Stimulated activated CD4-positive, alpha-beta T cell treated with anti-CD3 and anti-CD28 coated beads, Interleukin-15, amount 100 ng/mL, for 48 hours (primary cell): ENCODE measurements at regions not wholly inside any gene's neighbourhood (a gene's known extent, or its start where the extent isn't known, plus 50 kb on each side); places are given as distances from the start of the nearest gene placed in this dataset.

ENCODE experiments used
- DNase-seq, 2 donors: peaks; one replicate each; pipeline ENCODE4 v3.0.0-alpha.2; 2020; ENCODE audit warnings: low read depth in 2 of 2

DNA sequence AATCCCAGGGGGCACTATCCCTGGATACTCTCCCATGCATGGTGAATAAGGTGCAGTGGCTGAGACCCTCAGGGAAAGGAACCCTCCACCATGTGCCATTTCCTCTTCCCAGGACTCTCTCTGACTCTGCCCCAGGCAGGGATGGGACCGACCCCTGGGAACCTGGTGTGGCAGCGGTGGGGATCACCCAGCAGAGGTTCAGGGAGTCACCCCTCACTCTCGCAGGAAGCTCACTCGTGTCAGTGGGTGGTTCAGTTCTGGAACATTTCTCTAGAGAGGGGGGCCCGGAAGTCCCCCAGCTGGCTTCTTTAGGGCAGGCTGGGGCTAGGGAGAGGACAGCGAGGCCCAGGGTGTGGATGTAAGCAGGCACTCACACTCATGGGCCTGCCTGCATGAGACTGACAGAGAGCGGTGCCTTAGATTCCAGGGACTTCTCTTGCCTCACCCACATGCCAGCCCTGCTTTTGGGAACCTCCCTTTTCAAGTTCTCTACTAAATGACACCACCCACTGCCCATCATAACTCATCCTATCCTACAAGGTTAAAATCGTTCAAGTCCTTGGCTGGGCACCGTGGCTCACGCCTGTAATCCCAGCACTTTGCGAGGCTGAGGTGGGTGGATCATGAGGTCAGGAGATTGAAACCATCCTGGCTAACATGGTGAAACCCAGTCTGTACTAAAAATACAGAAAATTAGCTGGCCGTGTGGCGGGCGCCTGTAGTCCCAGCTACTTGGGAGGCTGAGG lies 109.7 kb upstream of the SDK2 start:
- no peak for DNase-seq

DNA sequence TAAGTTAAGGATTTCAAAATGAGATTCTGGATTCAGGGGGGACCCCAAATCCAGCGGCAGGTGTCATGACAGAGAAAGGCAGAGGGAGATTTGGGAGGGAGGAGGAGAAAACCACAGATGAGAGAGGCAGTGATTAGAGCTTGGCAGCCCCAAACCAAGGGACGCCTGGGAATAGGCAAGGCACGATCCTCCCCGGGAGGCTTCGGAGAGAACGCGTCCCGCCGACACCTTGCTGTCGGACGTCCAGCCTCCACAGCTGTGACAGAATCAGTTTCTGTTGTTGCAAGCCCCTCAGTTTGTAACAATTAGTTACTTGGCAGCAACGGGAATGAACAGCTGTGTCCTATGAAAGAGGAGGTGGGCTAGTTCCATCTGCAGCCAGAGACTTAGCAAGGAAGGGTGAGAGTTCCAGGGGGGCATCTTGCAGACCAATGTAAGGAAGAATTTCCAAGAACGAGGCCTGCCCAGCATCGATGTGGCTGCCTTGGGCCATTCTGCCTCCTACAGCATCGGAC lies 110.7 kb upstream of the SDK2 start:
- no peak for DNase-seq

DNA sequence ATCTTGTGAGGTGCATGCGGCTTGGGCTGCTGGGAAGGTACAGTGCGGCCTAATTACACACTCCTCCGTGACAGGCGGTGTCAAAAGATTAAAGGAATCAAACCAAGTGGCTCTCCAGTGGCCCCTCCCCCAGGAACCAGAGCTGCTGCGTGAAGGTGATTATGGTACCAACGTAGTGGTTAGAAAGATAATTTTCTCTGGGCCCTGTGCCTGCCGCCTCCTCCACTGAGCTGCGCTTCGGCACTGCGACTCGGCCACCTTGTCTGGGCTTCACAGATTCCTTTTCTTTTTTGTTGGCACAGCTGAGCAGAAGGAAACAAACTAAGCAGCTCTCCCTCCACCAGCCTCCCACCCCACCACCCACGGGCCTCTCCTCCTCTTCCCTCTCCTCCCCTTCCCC lies 113.2 kb upstream of the SDK2 start:
- DNase-seq = no peak

GRCh38 chr17:73758245-73758644 lies 114.0 kb upstream of the SDK2 start:
- no peak for DNase-seq

- DNase-seq = no peak
Observed at GRCh38 chr17:73759324-73759723, 115.1 kb upstream of the SDK2 start.

- no peak for DNase-seq
Observed at GRCh38 chr17:73759734-73760438, 115.6 kb upstream of the SDK2 start.

DNA sequence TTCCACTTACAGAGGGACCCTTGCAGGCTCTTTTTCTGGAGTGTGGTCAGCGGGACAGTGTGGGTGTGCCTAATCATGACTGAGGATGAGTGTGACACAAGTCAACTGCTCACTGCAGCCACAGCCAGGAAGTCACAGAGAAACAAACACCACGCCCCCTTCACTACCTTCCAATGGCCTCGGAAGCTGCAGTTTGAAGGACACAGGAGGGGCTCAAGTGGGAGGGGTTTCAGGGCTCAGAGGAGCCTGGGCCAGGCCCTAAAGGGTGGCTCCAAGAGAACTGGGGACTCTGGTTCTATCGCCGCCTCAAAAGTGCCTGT lies 116.2 kb upstream of the SDK2 start:
- no peak for DNase-seq

- no peak for DNase-seq
Observed at GRCh38 chr17:73765824-73766563, 121.7 kb upstream of the SDK2 start.

DNA sequence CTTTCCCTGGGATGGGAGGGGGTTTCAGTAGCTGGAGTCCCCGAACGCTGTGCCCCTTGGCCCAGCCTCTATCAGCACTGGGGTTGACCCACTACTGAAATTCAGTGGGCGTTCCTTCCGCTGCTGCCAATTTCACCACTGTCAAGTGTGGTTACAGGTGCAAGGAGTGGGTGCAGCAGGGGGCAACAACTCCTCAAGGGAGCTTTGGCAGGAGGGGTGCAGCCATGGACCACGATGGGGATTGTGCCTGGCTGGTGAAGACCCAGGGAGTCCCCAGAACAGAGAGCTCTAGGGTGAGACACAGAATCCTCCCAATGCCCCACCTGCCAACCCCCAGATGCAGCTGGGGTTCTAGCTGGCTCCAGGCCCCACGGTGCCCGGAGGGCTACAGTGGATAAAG lies 123.5 kb upstream of the SDK2 start:
- DNase-seq = no peak

DNA sequence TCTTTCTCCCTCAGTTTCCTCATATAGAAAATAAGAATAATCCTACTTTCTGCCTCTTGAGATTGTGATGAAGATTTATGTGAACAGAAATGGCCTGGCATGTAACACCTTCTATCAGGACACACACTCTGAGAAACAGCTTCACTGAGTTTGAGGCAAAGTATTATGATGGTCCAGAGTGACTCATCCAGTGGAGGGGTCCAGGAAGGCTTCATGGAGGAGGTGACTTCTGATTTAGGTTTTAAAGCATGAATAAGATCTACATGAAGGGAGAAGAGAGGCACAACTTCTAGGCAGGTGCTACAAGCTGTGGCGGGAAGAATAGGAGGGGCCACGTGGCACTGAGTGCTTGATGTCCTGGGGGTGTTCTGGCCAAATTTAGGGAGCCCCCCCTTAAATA lies 124.4 kb upstream of the SDK2 start:
- DNase-seq = no peak

DNA sequence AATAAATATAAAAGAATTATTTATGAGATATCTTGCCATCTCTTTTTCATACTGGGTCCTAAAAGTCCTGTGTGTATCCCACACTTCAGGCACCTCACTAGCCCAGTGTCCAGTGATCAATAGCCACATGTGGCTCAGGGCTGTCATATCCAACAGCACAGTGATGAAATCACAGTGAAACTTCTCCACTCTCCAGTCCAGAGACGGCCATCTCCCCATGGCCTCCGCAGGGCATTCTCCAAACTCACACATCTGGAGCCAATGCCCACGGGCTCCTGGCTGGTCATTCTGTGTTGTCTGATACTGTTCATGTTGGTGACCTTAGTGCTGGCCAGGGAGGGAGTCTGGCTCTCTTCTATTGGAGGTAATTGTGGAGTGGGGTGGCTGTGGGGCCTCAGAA lies 125.2 kb upstream of the SDK2 start:
- no peak for DNase-seq

GRCh38 chr17:73770115-73770848 lies 126.0 kb upstream of the SDK2 start:
- DNase-seq = no peak

DNA sequence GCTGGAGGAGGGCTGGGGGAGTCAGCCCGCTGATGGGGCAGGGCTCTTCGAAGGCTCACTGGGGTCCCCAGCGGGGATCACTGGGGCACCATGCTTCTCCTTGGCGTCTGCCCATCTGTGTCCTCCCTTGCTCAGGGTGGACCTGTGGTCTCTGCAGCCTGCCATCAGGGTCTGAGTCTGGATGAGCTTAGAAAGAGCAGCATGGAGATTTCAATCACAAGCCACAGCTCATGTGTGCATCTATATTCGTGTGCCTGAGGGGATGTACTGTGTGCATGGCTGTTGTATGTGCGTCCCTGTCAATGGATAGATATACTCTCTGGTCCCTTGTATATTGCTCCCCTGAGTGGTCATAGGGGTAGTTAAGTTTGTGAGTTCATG lies 126.6 kb upstream of the SDK2 start:
- no peak for DNase-seq

DNA sequence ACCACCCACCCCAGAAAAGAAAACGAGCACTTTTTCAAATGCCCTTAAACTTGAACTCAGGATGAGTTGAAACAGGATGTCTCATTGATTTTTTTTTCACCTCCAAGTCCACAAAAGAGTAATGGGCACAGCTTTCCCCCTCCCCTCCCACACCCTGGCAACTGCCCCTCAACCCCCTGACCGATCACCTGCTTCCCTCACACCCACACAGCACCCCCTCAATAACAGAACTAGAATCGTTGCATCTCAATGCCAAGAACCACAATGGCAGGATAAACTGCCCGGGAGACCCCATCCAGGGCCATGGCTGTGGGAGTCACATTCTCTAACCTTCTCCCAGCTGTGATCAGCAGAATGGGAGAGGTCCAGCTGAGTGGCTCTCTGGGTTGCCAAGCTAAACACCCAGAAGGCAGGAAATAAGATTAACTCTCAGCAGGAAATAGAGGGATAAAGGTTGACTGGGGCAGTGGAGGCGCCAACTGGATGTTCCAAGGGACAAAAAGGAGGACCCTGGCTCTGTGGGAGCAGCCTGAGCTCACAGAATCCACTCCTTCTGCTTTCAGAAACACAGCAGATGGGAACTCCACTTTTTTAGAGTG lies 128.0 kb upstream of the SDK2 start:
- DNase-seq = no peak

DNA sequence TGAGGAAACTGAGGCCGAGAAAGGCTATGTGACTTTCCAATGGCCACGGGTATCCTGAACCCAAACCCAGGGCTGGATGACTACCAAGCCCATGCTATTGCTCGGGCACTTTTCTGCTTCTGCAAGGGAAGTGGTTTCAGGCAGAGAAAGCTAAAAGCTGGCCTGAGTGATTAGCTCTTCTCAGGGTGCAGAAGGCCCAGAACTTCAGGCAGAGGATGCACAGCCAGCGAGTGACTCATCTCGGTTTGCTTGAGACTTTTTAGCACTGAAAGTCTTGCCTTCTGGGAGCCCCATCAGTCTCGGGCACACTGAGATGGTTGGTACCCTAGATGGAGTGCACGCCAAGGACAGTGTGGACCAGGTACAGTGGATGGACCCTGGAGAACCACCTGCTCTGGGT lies 129.5 kb upstream of the SDK2 start:
- DNase-seq = no peak

GRCh38 chr17:73774852-73775251 lies 130.6 kb upstream of the SDK2 start:
- no peak for DNase-seq

DNA sequence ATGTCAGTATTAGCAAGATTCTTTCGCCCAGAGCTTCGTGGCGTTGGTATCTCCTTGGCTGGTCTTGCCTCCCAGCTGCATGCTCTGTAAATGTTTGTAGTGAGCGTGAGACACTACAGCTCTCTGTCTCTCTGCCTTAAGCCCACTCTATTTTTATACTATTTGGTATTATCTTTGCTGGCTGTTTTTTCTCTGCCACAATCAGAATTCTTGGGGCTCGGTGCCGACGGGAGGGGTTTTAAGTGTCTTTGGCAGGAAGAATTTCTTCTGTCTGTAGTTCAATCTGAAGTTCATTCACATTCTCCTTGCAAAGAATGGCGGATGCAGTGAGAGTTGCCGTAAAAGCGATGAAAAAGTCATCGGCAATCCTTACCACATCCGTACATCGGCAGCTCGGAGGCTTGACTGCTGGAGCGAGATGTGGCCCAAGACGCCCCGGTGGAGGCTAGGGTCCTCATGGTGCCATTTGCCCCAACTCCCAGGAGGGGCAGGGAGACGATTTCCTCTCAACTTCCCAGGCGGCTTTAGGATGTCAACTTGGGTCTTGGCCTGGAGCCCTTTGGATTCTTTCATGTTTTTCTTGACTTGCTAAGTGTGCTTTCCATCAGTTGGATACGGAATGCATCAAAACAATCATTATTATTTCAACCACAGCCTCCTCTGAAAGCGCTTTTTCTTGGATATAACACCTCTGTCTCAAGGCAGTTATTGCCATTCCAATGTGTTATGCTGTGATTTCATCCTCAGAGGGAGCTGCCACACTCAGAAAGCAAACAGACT lies 132.3 kb upstream of the SDK2 start:
- no peak for DNase-seq

- DNase-seq = no peak
Observed at GRCh38 chr17:73777131-73777449, 132.8 kb upstream of the SDK2 start.

DNA sequence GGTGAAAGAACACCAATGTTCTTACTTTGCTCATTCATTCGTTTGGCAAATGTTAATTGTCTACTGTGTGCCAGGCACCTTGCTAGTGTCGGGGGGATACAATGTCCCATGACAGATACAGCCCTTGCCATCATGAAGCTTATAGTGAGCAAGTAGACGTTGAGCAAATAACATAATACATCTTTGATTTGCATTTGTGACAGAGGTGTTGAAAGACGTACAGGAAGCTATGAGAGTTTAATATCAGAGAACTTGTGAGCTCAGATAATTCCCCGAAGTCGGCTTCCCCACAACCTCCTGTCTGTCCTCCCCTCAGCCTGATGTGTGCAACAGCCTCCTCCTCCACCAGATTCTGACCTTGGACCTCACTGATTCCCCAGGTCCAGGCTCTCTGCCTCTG lies 138.0 kb upstream of the SDK2 start:
- no peak for DNase-seq

- no peak for DNase-seq
Observed at GRCh38 chr17:73782641-73783381, 138.6 kb upstream of the SDK2 start.

- DNase-seq = no peak
Observed at GRCh38 chr17:73783382-73783766, 139.1 kb upstream of the SDK2 start.
